ENCODE measurements at regions not wholly inside any gene's neighbourhood (a gene's known extent, or its start where the extent isn't known, plus 50 kb on each side); places are given as distances from the start of the nearest gene placed in this dataset.

- DNase-seq: no peak
Observed at GRCh38 chr18:73617981-73618380, 529.7 kb downstream of the FBXO15 start.

GRCh38 chr18:73615506-73615905, 532.1 kb downstream of the FBXO15 start:
- DNase-seq: no peak

- no peak for DNase-seq
Observed at GRCh38 chr18:73614812-73615211, 532.8 kb downstream of the FBXO15 start.

- no peak for DNase-seq
Observed at GRCh38 chr18:73613706-73614340, 533.8 kb downstream of the FBXO15 start.

- no peak for DNase-seq
Observed at GRCh38 chr18:73597832-73598615, 549.6 kb downstream of the FBXO15 start.

- DNase-seq: no peak
Observed at GRCh38 chr18:73594749-73595148, 552.9 kb downstream of the FBXO15 start.

GRCh38 chr18:73593207-73593606, 554.4 kb downstream of the FBXO15 start:
- no peak for DNase-seq

GRCh38 chr18:73590950-73591349, 556.7 kb downstream of the FBXO15 start:
- DNase-seq: no peak

- no peak for DNase-seq
Observed at GRCh38 chr18:73579698-73580097, 567.9 kb downstream of the FBXO15 start.

- no peak for DNase-seq
Observed at GRCh38 chr18:73577365-73577764, 570.3 kb downstream of the FBXO15 start.

- DNase-seq: no peak
Observed at GRCh38 chr18:73563901-73564472, 583.6 kb downstream of the FBXO15 start.

- no peak for DNase-seq
Observed at GRCh38 chr18:73563345-73563744, 584.3 kb downstream of the FBXO15 start.

GRCh38 chr18:73556904-73557303, 590.7 kb downstream of the FBXO15 start:
- no peak for DNase-seq

GRCh38 chr18:73552171-73552570, 595.5 kb downstream of the FBXO15 start:
- DNase-seq: no peak

- DNase-seq: no peak
Observed at GRCh38 chr18:73551211-73551610, 596.4 kb downstream of the FBXO15 start.

GRCh38 chr18:73549236-73549635, 598.4 kb downstream of the FBXO15 start:
- no peak for DNase-seq

GRCh38 chr18:73545472-73545871, 602.2 kb downstream of the FBXO15 start:
- DNase-seq: no peak

- no peak for DNase-seq
Observed at GRCh38 chr18:73544617-73545016, 603.0 kb downstream of the FBXO15 start.

- DNase-seq: no peak
Observed at GRCh38 chr18:73544032-73544431, 603.6 kb downstream of the FBXO15 start.

GRCh38 chr18:73535990-73536389, 611.6 kb downstream of the FBXO15 start:
- DNase-seq: no peak

- DNase-seq: no peak
Observed at GRCh38 chr18:73535189-73535588, 612.4 kb downstream of the FBXO15 start.

- no peak for DNase-seq
Observed at GRCh38 chr18:73531601-73532000, 616.0 kb downstream of the FBXO15 start.

- no peak for DNase-seq
Observed at GRCh38 chr18:73528066-73528465, 619.6 kb downstream of the FBXO15 start.

GRCh38 chr18:73520229-73520628, 627.4 kb downstream of the FBXO15 start:
- DNase-seq: no peak

Data from activated T-cell treated with anti-CD3 and anti-CD28 coated beads, Interleukin-2, amount 50 U/mL, for 1 hour (primary cell).